ENCODE measurements at regions not wholly inside any gene's neighbourhood (a gene's known extent, or its start where the extent isn't known, plus 50 kb on each side); places are given as distances from the start of the nearest gene placed in this dataset.
A peak's percentile ranks its signal among the peaks of the same experiment; 100 is the strongest.

DNA sequence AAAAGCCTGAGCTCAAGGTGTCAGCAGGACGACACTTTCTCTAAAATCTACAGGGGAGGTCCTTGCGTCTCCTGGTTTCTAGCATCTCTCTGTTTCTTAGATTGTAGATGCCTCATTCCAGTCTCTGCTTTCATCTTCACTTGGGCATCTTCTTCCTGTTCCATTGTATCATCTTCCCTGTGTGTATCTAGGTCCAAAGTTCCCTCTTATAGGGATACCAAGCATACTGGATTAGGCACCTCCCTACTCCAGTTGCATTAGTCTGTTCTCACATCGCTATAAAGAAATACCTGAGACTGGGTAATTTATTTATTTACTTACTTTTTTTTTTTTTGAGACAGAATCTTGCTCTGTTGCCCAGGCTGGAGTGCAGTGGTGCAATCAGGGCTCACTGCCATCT lies 91.3 kb upstream of the ABCC4 start:
- TF ChIP-seq, protein P1, sequence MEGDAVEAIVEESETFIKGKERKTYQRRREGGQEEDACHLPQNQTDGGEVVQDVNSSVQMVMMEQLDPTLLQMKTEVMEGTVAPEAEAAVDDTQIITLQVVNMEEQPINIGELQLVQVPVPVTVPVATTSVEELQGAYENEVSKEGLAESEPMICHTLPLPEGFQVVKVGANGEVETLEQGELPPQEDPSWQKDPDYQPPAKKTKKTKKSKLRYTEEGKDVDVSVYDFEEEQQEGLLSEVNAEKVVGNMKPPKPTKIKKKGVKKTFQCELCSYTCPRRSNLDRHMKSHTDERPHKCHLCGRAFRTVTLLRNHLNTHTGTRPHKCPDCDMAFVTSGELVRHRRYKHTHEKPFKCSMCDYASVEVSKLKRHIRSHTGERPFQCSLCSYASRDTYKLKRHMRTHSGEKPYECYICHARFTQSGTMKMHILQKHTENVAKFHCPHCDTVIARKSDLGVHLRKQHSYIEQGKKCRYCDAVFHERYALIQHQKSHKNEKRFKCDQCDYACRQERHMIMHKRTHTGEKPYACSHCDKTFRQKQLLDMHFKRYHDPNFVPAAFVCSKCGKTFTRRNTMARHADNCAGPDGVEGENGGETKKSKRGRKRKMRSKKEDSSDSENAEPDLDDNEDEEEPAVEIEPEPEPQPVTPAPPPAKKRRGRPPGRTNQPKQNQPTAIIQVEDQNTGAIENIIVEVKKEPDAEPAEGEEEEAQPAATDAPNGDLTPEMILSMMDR (IDR thresholded peaks at IDR 0.05; ENCODE audit: low read depth, low read length, missing input control): no peak
- no peak for TF ChIP-seq FOXA1 (IDR thresholded peaks at IDR 0.05)
- WGBS: 94% methylated on average over 3 of the region's 3 CpGs

DNA sequence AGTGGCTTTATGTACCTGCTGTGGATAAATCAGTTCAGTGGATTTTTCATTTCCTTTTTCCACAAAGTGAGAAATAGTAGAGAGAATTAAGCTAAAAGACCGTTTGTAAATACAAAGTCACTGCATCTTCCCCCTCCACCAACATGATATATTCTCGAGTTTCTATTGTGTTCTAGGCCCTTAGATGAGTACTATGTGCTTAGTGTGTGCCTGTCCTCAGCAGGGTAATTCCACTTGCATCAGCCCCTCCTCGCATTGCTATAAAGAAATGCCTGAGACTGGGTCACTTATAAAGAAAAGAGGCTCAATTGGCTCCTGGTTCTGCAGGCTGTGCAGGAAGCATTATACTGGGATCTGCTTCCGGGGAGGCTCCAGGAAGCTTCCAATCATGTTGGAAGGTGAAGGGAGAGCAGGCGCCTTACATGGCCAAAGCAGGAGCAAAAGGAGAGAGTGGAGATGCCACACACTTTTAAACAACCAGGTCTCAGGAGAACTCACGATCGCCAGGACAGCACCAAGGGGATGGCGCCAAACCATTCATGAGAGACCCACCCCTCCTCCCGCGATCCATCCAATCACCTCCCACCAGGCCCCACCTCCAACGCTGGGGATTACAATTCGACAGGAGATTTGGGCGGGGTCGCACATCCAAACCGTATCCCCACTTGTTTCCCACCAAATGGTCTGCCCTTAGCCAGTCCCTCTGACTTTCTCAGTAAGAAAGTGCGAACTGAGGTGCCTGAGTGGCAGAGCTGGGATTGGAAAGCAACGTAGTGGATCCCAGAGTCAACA lies 102.3 kb upstream of the ABCC4 start:
- TF ChIP-seq GABPA (IDR thresholded peaks at IDR 0.05 in 1 of 2, conservative IDR thresholded peaks at IDR 0.05 in 1 of 2) (no peak), YY1 (IDR thresholded peaks at IDR 0.05) (no peak), EGR1 (IDR thresholded peaks at IDR 0.05; ENCODE audit: low read depth in 2 of 2) (no peak), HNF4G (IDR thresholded peaks at IDR 0.05) (no peak)
- TF ChIP-seq, protein P2, sequence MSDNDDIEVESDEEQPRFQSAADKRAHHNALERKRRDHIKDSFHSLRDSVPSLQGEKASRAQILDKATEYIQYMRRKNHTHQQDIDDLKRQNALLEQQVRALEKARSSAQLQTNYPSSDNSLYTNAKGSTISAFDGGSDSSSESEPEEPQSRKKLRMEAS (IDR thresholded peaks at IDR 0.05): no peak
- TF ChIP-seq, protein P3, sequence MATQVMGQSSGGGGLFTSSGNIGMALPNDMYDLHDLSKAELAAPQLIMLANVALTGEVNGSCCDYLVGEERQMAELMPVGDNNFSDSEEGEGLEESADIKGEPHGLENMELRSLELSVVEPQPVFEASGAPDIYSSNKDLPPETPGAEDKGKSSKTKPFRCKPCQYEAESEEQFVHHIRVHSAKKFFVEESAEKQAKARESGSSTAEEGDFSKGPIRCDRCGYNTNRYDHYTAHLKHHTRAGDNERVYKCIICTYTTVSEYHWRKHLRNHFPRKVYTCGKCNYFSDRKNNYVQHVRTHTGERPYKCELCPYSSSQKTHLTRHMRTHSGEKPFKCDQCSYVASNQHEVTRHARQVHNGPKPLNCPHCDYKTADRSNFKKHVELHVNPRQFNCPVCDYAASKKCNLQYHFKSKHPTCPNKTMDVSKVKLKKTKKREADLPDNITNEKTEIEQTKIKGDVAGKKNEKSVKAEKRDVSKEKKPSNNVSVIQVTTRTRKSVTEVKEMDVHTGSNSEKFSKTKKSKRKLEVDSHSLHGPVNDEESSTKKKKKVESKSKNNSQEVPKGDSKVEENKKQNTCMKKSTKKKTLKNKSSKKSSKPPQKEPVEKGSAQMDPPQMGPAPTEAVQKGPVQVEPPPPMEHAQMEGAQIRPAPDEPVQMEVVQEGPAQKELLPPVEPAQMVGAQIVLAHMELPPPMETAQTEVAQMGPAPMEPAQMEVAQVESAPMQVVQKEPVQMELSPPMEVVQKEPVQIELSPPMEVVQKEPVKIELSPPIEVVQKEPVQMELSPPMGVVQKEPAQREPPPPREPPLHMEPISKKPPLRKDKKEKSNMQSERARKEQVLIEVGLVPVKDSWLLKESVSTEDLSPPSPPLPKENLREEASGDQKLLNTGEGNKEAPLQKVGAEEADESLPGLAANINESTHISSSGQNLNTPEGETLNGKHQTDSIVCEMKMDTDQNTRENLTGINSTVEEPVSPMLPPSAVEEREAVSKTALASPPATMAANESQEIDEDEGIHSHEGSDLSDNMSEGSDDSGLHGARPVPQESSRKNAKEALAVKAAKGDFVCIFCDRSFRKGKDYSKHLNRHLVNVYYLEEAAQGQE (IDR thresholded peaks at IDR 0.05): no peak
- TF ChIP-seq, protein P1 (IDR thresholded peaks at IDR 0.05; ENCODE audit: low read depth, low read length, missing input control): no peak
- TF ChIP-seq, protein P4, sequence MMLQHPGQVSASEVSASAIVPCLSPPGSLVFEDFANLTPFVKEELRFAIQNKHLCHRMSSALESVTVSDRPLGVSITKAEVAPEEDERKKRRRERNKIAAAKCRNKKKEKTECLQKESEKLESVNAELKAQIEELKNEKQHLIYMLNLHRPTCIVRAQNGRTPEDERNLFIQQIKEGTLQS (IDR thresholded peaks at IDR 0.05): no peak
- peak overlapping the region in 1 of 3 donors; percentile 13 for H3K4me3 ChIP-seq (ENCODE audit: low read depth in 1 of 3, low read length in 3 of 3)
- no peak overlapping the region for H3K27ac ChIP-seq (ENCODE audit: low read depth in 1 of 2, low read length in 2 of 2)
- H3K27me3 ChIP-seq (ENCODE audit: control insufficient read depth in 4 of 4, insufficient read depth in 4 of 4, low read length in 3 of 4): peaks cover 0 to 4% (median 0%) of the 10 kb centered on the region in 4 donors
- DNase-seq (ENCODE audit: low spot score): no peak
- no peak overlapping the region for H3K9ac ChIP-seq (ENCODE audit: low read depth in 1 of 2, low read length in 2 of 2)
- WGBS: 39% methylated on average over 17 of the region's 17 CpGs
- peaks cover 0 to 5% (median 2%) of the 10 kb centered on the region in 4 donors for H3K4me1 ChIP-seq (ENCODE audit: control insufficient read depth in 4 of 4, insufficient read depth in 4 of 4, low read length in 3 of 4)
- no peaks in the 10 kb centered on the region for H3K36me3 ChIP-seq (ENCODE audit: control insufficient read depth in 4 of 4, insufficient read depth in 3 of 4, low read depth in 1 of 4, low read length in 3 of 4)
- H3K9me3 ChIP-seq (ENCODE audit: control insufficient read depth in 4 of 4, low read length in 3 of 4): no peaks in the 10 kb centered on the region

More for the DNA sequence above, 91.3 kb upstream of the ABCC4 start:
- DNase-seq (ENCODE audit: low spot score): no peak
- Histone ChIP-seq H3K4me3 (ENCODE audit: low read depth in 1 of 3, low read length in 3 of 3) (no peak overlapping the region), H3K9ac (ENCODE audit: low read depth in 1 of 2, low read length in 2 of 2) (no peak overlapping the region), H3K36me3 (ENCODE audit: control insufficient read depth in 4 of 4, insufficient read depth in 3 of 4, low read depth in 1 of 4, low read length in 3 of 4) (no peaks in the 10 kb centered on the region), H3K27me3 (ENCODE audit: control insufficient read depth in 4 of 4, insufficient read depth in 4 of 4, low read length in 3 of 4) (no peaks in the 10 kb centered on the region), H3K9me3 (ENCODE audit: control insufficient read depth in 4 of 4, low read length in 3 of 4) (no peaks in the 10 kb centered on the region), H3K4me1 (ENCODE audit: control insufficient read depth in 4 of 4, insufficient read depth in 4 of 4, low read length in 3 of 4) (no peaks in the 10 kb centered on the region), H3K27ac (ENCODE audit: low read depth in 1 of 2, low read length in 2 of 2) (no peak overlapping the region)

Measured in liver (tissue), 8 donors.